Suprapubic skin (tissue), 3 donors: ENCODE measurements at regions not wholly inside any gene's neighbourhood (a gene's known extent, or its start where the extent isn't known, plus 50 kb on each side); places are given as distances from the start of the nearest gene placed in this dataset.

ENCODE experiments used
- CTCF ChIP-seq, 2 donors: fragments of 200-600 bp in 1 of 2; fragments of 450-650 bp in 1 of 2; sonication (generic) in 1 of 2; IDR thresholded peaks; one replicate each; pipeline ENCODE4 v1.5.1; 2016 to 2019; ENCODE audit warnings: antibody characterized with exemption in 2 of 2, mild to moderate bottlenecking in 1 of 2, moderate library complexity in 1 of 2
- EP300 ChIP-seq: sonication (generic); formaldehyde crosslinking; IDR thresholded peaks from one replicate; pipeline ENCODE4 v1.6.1; 2017; ENCODE audit warnings: antibody characterized with exemption
- POLR2A ChIP-seq, 2 donors: fragments of 450-650 bp; IDR thresholded peaks; one replicate each; pipeline ENCODE4 v1.6.1; 2017; ENCODE audit warnings: antibody characterized with exemption in 2 of 2, mild to moderate bottlenecking in 2 of 2, moderate library complexity in 2 of 2

GRCh38 chr5:73301208-73301901 lies 128.4 kb downstream of the TMEM174 start:
- TF ChIP-seq CTCF (IDR thresholded peaks at IDR 0.05) (no peak), EP300 (no peak), POLR2A (IDR thresholded peaks at IDR 0.05) (no peak)
